KBM-7 (cell line): ENCODE measurements at regions not wholly inside any gene's neighbourhood (a gene's known extent, or its start where the extent isn't known, plus 50 kb on each side); places are given as distances from the start of the nearest gene placed in this dataset.
"Not testable (repeated sequence)": the region's sequence is repeated elsewhere in the genome, so short reads cannot be mapped to it uniquely, and the experiment has no call there.

Experiments
- DNase-seq: peaks from one replicate; pipeline ENCODE4 v3.0.0-alpha.2; 2015
- in situ Hi-C: fragments of 300-500 bp; cut with MboI; formaldehyde crosslinking; loops from 2 replicates; pipeline ENCODE4 v1.14.3; 2020; ENCODE audit warnings: low sequenced_read_pairs, low pct_unique_long_range_greater_than_20kb, mixed read lengths

DNA sequence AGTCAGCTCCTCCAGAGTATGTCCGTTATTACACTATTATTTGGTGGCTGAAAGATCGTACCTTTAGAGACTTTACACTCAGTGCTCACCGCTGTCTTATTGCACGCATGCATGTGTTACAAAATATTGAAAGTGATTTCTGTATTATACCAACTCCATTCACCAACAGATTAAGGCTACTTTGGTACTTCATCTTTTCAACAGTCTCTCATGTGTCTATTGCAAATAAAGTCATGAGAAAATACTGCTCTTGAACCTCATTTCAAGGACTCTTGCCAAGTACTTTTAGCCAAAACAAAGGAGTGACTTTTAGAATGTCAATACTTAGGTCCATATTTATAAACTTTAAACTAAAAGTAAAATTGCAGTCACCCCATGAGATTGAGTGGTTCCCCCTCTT, 503.6 kb downstream of the TMEM121 start:
- in situ Hi-C loops, result no loop called here

DNA sequence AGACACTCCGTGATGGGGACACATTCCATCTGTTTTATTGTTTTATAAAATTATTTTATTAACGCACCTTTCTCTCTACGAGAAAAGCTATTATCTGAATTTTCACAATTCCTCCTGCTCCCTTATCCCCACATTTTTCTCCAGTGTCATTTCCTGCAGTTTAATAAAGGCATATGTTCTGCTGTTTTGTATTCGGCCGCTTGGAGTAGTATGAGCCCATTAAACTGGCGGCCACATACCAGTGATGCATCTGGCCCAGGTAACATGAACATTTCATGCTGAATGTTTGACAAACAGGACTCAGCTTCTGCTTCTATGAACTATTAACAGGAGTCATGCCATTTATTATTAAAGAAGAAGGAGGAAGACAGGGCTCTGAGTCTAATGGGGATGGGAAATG, 511.0 kb downstream of the TMEM121 start:
- no peak for DNase-seq
- in situ Hi-C loops, result no loop called here

More for the DNA sequence above, 503.6 kb downstream of the TMEM121 start:
- no peak for DNase-seq

DNA sequence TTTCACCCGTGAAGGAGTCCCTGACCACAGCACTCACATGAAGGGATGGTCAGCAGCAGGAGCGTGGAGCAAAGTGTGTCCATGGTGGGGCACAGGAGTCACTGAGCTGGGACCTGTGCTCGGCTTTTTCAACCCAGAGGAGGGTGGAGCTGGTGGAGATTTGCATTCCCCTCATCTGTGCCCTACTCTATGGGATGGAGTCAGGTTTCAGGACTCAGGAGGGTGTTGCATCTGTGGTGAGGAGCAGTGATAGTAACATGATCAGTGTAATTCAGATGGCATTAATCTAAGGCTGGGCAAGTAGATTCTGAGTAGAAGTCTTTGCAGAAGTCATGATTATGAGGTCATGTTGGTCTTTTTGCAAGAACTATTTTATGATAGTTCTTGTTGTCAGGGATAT, 511.9 kb downstream of the TMEM121 start:
- DNase-seq, result no peak
- in situ Hi-C loops, result no loop called here

DNA sequence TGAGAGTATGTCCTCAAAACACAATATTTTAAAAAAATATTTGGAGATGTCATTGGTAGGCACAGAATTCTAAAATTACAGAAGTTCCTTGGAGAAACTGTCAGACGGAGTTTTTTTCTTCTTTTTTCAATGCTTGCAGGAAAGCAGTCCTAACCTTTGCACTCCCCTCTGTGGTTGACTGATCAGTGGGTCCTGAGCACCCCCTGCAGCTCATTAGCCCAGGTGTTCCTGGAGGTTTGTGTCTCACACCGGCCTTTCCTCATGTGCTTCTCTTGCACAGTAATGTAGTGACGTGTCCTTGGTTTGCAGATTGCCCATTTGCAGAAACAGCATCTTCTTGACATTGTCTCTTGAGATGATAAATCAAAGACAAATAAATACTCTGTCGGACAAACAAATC, 513.0 kb downstream of the TMEM121 start:
- peak; percentile 66 for DNase-seq
- in situ Hi-C loops, result no loop called here

DNA sequence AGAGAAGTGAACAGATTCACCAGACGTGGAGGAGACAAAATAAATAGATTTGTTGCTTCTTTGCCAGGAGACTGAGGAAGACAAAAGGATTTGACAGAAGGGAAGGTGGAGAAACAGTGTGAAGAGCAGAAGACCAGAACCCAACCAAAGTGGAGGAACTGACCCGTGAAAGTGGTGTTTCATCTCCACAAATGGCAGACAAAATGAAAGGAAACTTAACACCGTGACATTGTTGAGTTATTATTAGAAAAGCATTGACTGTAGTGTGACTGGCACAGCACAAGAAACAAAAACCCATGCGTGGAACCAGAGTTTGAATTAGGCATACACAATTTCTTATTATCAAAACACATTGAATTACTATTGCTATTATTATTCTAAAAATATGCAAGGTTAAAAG, 518.1 kb downstream of the TMEM121 start:
- in situ Hi-C loops, result no loop called here
- DNase-seq, result no peak

DNA sequence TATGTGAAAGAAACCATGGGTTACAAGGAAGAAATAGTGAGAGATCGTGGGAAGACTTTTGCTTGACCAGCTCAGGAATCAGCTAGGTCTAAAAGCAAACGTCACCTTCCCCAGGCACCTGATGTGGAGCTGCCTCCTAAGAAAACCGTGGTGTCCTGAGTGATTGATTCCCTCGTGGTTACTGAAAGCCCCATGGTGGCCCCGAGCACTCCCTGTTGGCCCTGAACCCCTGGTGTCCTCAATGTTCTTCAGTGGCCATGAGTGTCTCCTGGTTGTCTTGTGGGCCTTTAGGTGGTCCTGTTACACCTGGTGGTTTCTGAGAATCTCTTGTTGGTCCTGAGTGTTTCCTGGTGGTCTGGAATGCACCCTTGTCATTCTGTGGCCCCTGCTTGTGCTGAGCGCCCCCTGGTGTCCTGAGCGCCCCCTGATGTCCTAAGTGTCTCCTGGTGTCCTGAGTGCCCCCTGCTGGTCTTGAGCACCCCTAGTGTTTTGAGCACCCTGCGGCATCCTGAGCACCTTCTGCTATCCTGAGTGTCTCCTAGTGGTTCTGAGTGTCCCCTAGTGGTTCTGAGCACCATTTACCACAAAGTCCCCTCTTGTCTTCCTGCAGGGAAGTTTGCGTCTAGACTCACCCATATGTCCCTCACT, 518.7 kb downstream of the TMEM121 start:
- peak; percentile 76 for DNase-seq

DNA sequence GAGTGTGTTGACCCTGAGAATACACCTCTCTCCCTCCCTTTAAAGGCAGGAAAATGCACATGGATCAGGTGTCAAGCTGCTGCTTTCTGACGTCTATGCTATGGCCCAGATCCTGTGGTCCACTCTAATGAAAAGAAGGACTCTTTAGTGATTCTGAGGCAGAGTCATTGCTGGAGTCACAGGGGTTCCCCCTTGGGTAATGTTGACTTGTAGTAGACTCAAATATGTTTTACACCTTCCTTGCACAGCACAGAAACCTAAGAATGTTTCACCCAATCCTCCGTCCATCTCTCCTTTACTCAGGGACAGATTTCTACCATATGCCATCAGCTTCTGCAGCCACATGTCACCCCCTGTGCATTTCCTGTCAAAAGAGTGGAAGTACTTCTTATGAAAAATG, 525.4 kb downstream of the TMEM121 start:
- in situ Hi-C loops, result loop anchor here (10.0 kb wide), 1 partner anchor 73 kb away; no protein-coding TSS in a partner anchor
- DNase-seq, result no peak

More for the DNA sequence above, 518.7 kb downstream of the TMEM121 start:
- in situ Hi-C loops, result no loop called here

DNA sequence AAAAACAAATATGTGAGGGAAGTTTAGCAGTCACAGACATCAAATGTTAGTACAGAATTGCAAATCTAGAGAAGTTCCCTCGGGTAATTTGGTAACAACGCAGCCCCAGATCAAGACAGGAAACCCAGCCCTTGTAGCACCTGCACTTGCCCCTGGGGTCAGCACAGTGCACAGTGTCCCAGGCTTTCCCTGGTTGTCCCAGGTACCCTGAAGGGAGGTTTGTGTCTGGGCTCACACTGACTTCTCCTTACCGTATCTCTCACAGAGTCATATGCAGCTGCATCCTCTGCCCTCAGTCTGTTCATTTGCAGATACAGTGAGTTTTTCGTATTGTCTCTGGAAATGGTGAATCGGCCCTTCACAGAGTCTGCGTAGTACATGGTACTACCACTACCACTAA, 528.9 kb downstream of the TMEM121 start:
- DNase-seq, result no peak

DNA sequence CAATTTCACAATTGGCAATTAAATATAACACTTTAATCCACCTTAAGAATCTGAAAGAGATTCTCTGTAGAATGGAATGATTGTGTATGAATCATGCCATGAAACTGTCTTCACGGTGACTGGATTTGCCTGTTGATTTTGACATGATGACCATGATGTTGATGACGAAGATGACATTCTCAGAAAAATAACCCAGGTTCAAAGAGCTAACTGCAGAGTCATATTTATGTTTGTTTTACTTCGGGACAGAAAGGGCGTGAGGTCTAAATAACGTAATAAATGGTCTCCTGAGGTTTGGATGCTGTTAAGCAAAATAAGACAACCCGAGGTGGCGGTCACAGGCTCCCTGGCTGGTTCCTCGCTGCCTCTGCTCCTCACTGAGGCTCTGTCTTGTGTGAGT, 532.0 kb downstream of the TMEM121 start:
- no peak for DNase-seq
- in situ Hi-C loops, result loop anchor here (10.0 kb wide), 1 partner anchor 66 kb away; no protein-coding TSS in a partner anchor

More for the DNA sequence above, 528.9 kb downstream of the TMEM121 start:
- in situ Hi-C loops, result loop anchor here (10.0 kb wide), 1 partner anchor 70 kb away; no protein-coding TSS in a partner anchor

DNA sequence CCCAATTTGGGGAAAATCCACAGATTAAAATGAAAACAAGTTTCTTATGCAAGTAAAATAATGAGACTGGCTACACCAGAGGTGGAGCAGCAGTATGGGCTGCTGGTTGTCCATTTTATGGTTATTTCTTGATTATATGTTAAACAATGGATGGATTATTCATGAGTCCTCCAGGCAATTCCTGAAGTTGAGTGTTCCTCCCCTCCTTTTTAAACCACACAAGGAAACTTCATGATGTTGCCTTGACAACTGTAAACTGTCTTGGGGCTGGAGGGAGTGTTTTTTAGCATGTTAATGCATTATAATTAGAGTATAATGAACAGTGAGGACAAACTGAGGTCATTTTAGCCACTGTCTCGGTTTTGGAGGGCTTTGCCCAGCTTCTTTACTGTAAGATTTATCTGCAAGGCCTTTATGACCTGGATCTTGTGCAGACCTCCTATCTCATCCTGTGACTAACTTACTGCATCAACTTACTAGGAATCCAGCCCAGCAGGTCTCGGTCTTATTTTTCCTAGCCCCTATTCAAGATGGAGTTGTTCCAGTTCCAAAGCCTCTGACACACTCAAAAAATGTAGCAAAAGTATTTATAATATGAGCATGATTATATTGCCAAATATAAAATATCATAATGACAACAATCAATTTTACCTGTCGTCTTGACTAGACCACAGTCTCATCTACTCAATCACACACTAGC, 534.0 kb downstream of the TMEM121 start:
- in situ Hi-C loops, result no loop called here
- no peak for DNase-seq

DNA sequence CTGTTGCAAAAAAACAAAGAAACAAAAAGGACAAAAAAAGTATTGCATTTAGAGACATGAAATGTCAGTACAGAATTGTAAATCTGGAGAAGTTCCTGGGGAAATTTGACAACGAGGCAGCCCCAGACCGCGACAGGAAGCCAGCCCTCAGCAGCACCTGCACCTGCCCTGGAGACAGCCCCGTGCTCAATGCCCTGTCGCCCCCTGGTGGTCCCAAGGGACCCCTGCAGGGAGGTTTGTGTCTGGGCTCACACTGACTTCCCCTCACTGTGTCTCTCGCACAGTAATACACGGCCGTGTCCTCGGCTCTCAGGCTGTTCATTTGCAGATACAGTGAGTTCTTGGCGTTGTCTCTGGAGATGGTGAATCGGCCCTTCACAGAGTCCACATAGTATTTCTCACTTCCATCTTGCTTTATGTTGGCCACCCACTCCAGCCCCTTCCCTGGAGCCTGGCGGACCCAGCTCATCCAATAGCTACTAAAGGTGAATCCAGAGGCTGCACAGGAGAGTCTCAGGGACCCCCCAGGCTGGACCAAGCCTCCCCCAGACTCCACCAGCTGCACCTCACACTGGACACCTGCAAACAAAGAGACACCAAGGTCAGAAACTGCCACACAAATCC, 535.6 kb downstream of the TMEM121 start:
- DNase-seq, result peak; percentile 62
- in situ Hi-C loops, result not testable (repeated sequence)

DNA sequence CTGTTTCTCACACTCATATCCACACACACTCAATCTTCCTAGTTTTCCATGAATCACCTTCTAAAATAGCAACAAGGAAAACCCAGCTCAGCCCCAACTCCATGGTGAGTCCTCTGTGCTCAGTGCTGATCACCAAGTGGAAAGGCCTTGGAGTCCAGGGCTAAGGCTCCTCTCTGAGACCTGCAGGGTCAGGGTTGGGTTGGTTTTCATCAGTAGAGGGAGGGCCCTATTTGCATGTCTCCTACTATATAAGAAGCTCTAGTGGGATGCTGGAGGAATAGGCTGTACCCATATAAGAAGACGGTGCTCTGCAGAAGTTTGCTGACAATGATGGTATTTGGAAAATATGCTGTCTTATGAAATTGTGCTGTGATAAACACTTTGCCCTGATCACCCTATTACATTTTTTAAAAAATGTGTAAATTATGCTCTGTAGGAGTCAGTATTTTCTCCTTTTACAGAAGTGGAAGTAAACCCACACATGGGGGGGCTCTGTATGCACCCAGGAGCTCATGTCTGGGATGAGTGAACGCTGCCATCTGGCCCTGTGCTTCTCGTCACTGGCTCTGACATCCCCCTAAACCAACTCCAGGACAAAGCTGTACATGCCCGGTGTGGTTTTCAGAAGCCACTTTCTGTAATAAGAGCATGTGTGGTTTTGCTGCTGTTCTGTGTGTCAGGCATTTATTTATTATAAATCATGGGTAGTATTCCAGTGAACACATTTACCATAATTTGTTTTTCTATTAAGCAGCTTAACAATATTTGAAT, 536.3 kb downstream of the TMEM121 start:
- no peak for DNase-seq
- in situ Hi-C loops, result no loop called here

DNA sequence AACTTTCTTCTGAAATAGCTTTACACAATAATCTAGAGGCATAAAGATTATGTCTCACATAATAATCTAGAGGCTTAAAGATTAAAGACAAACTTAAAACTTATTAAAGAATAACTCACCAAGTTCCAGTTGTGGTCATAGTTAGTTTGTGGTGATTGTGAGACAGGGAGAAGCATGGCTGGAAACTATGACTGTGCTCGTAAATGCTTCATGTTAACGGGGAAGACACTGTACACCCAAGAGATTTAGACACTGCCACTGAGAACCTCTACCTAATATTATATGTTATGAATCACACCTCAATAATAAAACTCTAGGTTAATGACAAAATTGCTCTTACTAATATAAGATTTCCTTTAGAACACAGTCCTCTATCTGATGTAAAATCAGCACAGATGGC, 541.6 kb downstream of the TMEM121 start:
- DNase-seq, result no peak
- in situ Hi-C loops, result no loop called here

DNA sequence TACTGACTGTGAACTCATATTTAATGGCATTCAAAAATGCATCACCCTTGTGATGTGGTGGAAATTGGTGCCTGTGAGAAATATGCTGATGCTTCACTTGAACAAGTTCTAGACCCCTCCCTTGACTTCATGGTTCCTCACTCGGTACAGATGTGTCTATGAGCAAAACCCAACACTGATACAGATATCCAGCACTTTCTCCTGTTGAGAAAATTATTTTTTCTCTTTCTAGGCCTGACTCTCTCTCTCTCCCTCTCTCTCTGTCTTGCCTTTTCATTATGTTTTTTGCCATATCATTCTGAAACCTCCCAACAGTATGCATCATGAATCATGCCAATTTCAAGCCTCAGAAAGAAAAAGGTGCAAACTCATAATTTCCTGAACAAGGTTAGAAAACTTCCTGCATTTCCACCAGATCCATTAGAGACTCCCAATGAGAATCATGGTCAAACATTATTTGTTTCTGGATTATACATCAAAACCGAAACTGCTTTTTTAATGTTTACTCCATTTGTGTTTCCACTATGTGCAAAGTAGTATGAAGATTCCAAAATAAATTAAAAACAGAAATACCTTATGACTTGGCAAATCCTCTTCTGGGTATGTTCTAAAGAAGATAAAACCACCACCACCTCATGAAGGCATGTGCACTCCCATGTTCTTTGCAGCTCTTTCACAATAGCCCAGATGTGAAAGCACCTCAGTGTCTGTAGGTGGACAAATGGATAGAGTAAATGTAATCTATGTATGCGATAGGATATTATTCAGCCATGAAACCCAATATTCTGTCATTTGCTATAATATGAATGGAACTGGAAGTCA, 543.6 kb downstream of the TMEM121 start:
- no peak for DNase-seq
- in situ Hi-C loops, result no loop called here

DNA sequence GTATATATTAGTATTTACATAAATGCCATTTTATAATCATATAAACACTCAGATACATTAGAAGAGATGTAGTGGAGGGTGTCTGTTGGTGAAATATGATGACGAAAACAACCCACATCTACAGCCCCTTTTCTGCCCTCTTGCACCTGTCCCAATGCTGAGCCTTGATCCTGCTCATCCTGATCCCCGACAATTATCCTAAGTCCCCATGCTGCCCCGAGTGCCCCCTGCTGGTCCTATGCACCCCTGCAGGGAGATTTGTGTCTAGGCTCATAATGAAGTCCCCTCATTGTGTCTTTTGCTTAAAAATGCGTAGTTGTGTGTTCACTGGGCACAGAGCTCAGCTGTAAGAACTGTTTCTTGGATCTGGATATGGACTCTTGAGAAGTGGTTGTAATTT, 554.5 kb downstream of the TMEM121 start:
- no peak for DNase-seq

DNA sequence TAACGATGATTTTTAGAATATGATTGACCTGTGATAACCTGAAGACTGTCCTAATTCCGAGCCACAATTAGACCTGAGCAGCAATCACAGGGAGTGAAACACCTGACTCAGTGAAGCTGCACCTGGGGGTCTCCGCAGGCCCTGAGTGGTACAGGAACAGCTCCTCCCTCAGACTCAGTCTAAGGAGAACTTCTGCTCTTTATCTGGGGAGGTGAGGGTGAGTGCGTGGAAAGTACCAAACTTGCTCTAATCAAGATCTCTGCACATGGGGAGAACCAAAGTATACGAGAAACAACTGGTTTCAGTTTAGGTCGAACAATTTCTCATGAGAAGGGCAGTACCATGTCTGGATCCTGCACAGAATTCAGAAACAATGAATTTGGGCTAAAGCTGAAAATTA, 555.3 kb downstream of the TMEM121 start:
- in situ Hi-C loops, DNase-seq: not testable (repeated sequence)

More for the DNA sequence above, 554.5 kb downstream of the TMEM121 start:
- in situ Hi-C loops, result no loop called here

DNA sequence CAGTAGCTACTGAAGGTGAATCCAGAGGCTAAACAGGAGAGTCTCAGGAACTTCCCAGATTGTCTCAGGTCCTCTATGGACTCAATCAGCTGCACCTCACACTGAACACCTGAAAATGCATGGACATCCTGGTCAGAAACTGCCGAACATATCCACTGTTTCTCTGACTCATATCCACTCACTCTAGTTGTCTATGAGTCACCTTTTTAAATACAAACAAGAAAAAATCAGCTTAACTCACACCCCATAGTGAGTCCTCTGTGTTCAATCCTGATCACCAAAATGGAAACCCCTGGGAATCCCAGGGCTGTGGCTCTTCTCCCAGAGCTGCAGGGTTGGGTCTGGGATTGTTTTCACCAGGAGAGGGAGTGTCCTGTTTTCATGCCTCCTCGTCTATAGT, 556.7 kb downstream of the TMEM121 start:
- in situ Hi-C loops, result no loop called here
- no peak for DNase-seq

DNA sequence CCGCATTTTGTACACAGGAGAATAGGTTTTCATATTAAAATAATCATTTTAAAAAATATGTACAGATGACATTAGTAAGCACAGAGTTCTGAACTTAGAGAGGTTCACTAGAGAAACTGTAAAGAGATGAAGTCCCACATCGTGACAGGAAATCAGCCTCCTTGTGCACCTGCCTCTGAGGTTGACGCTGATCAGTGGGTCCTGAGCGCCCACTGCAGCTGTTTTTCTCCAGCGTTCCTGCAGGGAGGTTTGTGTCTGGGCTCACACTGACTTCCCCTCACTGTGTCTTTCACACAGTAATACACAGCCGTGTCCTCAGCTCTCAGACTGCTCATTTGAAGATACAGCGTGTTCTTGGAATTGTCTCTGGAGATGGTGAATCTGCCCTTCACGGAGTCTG, 561.5 kb downstream of the TMEM121 start:
- in situ Hi-C loops, result no loop called here

DNA sequence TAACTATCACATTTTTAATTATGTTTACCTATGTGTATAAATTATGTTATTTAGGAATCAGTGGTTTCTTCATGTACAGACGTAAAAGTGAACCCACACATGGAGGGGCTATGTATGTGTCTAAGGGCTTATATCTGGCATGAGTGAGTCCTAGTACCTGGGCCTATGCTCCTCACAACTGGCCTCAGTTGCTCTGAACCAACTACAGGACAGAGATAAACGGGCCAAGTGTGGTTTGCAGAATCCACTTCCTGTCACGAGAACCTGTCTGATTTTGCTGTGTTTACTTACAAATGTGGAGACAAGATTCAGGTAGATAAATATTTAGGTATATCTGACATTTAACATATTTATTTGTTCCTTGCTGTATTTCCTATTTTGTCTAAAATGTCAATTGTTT, 562.5 kb downstream of the TMEM121 start:
- in situ Hi-C loops, DNase-seq: not testable (repeated sequence)

More for the DNA sequence above, 561.5 kb downstream of the TMEM121 start:
- DNase-seq, result no peak
